Stimulated activated naive CD8-positive, alpha-beta T cell treated with anti-CD3 and anti-CD28 coated beads, Interleukin-15, Interleukin-2, amounts not matched to agents 100 ng/mL and 50 ng/mL, for 24 hours (primary cell): ENCODE measurements at regions not wholly inside any gene's neighbourhood (a gene's known extent, or its start where the extent isn't known, plus 50 kb on each side); places are given as distances from the start of the nearest gene placed in this dataset.
"Not testable (repeated sequence)": the region's sequence is repeated elsewhere in the genome, so short reads cannot be mapped to it uniquely, and the experiment has no call there.

Experiments
- H3K27ac Mint-ChIP-seq: one replicate; pipeline ENCODE4 v1.8.0; 2021; ENCODE audit warnings: mild to moderate bottlenecking, mixed read lengths
- H3K27me3 Mint-ChIP-seq: one replicate; pipeline ENCODE4 v1.8.0; 2021; ENCODE audit warnings: mixed read lengths
- H3K36me3 Mint-ChIP-seq: one replicate; pipeline ENCODE4 v1.8.0; 2021; ENCODE audit warnings: low read depth, mixed read lengths
- H3K4me1 Mint-ChIP-seq: one replicate; pipeline ENCODE4 v1.8.0; 2021; ENCODE audit warnings: low read depth, mixed read lengths
- H3K4me3 Mint-ChIP-seq: one replicate; pipeline ENCODE4 v1.8.0; 2021; ENCODE audit warnings: mild to moderate bottlenecking, mixed read lengths
- H3K9me3 Mint-ChIP-seq: one replicate; pipeline ENCODE4 v1.8.0; 2021; ENCODE audit warnings: mixed read lengths

DNA sequence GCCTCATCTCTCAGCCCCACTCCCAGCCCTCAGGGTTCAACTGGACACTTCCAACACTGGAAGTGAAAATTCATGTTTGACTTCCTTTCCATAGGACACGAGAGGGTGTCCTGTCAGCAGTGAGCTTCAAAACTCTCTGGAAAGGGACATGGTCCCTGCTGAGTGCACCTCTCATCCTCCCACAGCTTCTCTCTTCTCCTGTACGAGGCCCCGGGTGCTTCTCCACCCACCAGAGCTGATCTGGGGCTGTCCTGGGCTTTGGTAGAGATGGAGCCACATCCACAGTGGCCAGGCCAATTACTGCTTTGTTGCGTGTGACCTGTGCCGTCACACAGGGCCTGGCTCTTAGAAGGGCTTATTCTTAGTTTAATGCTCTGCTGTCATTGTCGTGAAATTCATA lies 182.3 kb downstream of the RRAGC start:
- H3K36me3 Mint-ChIP-seq: no peaks in the 10 kb centered on the region
- H3K9me3 Mint-ChIP-seq: no peaks in the 10 kb centered on the region
- H3K4me1 Mint-ChIP-seq: no peaks in the 10 kb centered on the region
- peaks cover 6% of the 10 kb centered on the region for H3K27me3 Mint-ChIP-seq
- H3K27ac Mint-ChIP-seq: no peak overlapping the region
- H3K4me3 Mint-ChIP-seq: no peak overlapping the region

DNA sequence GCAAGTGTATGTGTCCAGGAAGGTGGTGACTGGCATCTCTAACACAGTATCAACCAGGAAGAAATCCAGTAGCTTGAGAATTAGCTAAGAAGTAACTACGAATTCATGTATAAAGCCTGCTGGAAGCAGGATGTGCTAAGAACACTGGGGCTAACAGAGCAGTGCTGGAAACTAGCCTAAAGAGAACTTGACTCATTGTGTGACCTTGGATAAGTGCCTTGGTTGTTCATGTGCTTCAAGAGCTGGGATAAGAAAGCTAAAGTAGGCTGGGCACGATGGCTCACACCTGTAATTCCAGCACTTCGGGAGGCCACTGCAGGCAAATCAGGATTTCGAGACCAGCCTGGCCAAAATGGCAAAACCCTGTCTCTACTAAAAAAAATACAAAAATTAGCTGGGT lies 186.9 kb downstream of the RRAGC start:
- Mint-ChIP-seq H3K4me3 (no peak overlapping the region), H3K4me1 (no peaks in the 10 kb centered on the region), H3K36me3 (no peaks in the 10 kb centered on the region), H3K27me3 (peaks cover 33% of the 10 kb centered on the region), H3K9me3 (peaks cover 3% of the 10 kb centered on the region), H3K27ac (no peak overlapping the region)

DNA sequence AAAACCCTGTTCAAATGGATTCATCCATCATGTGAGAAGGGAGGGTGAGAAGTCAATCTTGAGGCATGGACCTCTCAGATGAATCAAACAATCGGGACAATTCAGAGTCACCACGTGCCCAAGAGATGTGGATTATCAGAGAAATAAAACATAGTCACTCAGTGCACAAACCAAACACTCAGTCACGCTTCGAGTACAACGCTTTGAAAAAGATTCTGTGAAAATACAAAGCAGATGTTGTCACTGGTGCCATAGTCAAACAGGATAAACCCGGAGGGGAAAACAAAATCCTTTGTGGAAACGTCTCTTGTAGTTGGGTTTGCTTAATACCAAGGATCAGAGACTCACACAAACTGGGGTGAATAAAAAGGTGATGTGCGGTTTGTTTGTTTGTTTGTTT lies 188.4 kb downstream of the RRAGC start:
- no peaks in the 10 kb centered on the region for H3K36me3 Mint-ChIP-seq
- H3K27ac Mint-ChIP-seq: no peak overlapping the region
- peaks cover 7% of the 10 kb centered on the region for H3K9me3 Mint-ChIP-seq
- H3K27me3 Mint-ChIP-seq: peaks cover 38% of the 10 kb centered on the region
- H3K4me1 Mint-ChIP-seq: no peaks in the 10 kb centered on the region
- H3K4me3 Mint-ChIP-seq: no peak overlapping the region

DNA sequence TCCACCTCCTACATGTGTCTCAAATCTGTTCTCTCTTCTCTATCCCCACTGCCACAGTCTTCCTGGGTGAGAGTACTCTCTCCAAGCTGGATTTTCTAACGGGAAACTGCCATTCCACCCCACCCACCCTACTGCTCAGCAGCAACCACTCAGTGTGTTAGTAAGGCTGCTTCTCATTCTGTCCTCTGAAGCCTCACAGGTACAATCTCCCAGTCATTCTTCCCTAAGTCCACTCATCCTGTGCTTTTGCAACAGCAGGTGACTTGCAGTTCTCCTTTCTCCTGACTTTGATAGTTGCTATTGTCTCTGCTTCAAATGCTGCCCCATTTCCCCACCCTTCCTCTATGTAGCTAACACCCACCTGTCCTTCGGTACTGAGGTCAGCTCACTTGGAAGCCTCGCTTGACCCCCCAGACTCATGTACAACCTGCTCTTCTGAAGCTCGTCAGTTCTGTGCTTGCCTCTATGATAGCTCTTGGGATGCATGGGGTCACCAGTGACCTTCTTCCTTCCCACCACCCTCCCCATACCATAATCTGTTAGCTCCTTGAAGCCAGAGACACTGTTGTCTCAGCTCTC lies 188.9 kb downstream of the RRAGC start:
- Mint-ChIP-seq H3K4me3 (no peak overlapping the region), H3K27ac (no peak overlapping the region), H3K27me3 (peaks cover 41% of the 10 kb centered on the region), H3K9me3 (peaks cover 7% of the 10 kb centered on the region), H3K36me3 (no peaks in the 10 kb centered on the region), H3K4me1 (no peaks in the 10 kb centered on the region)

DNA sequence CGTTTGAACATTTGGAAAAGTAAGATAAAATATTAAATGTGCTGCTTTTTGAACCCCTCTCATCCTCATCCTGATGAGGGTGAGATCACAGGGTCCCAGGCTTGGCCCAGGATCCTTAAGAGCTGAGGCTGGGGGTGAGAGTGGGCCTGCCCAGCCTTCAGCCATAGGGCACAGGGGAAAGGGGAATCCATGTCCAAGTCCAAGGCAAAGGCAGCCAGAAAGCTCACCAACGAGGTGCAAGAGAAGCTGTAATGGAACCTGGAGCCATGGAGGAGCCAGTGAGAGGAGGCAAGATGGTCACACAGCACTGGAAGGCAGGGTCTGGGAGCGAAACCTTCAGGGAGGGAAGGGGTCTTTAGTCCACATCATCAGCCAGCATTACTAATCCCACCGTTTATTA lies 191.9 kb downstream of the RRAGC start:
- Mint-ChIP-seq H3K36me3 (no peaks in the 10 kb centered on the region), H3K4me1 (no peaks in the 10 kb centered on the region), H3K9me3 (peaks cover 7% of the 10 kb centered on the region), H3K27me3 (peaks cover 62% of the 10 kb centered on the region), H3K27ac (no peak overlapping the region), H3K4me3 (no peak overlapping the region)

DNA sequence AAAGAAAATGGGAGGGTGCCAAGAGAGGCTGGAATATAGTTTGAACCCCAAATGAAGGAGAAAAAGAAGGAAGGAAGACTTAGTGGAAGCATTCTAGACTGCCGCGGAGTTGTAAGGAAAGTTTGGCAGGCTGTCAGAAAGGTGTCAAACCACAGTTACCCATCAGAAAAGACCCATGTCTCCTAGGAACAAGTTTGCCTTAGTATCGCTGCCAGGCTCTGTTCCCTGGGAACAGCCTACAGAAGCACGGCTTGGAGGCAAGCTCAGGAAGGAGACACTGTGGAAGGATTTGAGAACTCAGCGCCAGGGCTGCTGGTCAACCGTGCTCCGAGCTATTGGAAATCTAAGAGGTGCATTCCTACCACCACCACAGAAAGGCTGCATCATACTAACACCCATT lies 197.4 kb downstream of the RRAGC start:
- no peak overlapping the region for H3K27ac Mint-ChIP-seq

GRCh38 chr1:38658883-38659282 lies 200.7 kb downstream of the RRAGC start:
- Mint-ChIP-seq H3K27ac (no peak overlapping the region), H3K4me1 (no peaks in the 10 kb centered on the region), H3K27me3 (peaks cover 62% of the 10 kb centered on the region), H3K36me3 (no peaks in the 10 kb centered on the region), H3K4me3 (no peak overlapping the region), H3K9me3 (peaks cover 8% of the 10 kb centered on the region)

More for the DNA sequence above, 197.4 kb downstream of the RRAGC start:
- Mint-ChIP-seq H3K27me3 (peaks cover 57% of the 10 kb centered on the region), H3K36me3 (no peaks in the 10 kb centered on the region), H3K9me3 (peaks cover 8% of the 10 kb centered on the region), H3K4me3 (no peak overlapping the region), H3K4me1 (no peaks in the 10 kb centered on the region)

GRCh38 chr1:38657873-38658272 lies 201.7 kb downstream of the RRAGC start:
- Mint-ChIP-seq H3K4me3 (no peak overlapping the region), H3K27me3 (peaks cover 55% of the 10 kb centered on the region), H3K36me3 (no peaks in the 10 kb centered on the region), H3K27ac (no peak overlapping the region), H3K4me1 (no peaks in the 10 kb centered on the region), H3K9me3 (peaks cover 8% of the 10 kb centered on the region)

GRCh38 chr1:38657207-38657840 lies 202.2 kb downstream of the RRAGC start:
- Mint-ChIP-seq H3K36me3 (no peaks in the 10 kb centered on the region), H3K27ac (no peak overlapping the region), H3K4me3 (no peak overlapping the region), H3K9me3 (peaks cover 8% of the 10 kb centered on the region), H3K27me3 (peaks cover 56% of the 10 kb centered on the region), H3K4me1 (no peaks in the 10 kb centered on the region)

- Mint-ChIP-seq H3K4me1 (no peaks in the 10 kb centered on the region), H3K27ac (no peak overlapping the region), H3K4me3 (no peak overlapping the region), H3K36me3 (no peaks in the 10 kb centered on the region), H3K9me3 (peaks cover 8% of the 10 kb centered on the region), H3K27me3 (peaks cover 53% of the 10 kb centered on the region)
Measured at GRCh38 chr1:38656726-38657125, 202.8 kb downstream of the RRAGC start.

DNA sequence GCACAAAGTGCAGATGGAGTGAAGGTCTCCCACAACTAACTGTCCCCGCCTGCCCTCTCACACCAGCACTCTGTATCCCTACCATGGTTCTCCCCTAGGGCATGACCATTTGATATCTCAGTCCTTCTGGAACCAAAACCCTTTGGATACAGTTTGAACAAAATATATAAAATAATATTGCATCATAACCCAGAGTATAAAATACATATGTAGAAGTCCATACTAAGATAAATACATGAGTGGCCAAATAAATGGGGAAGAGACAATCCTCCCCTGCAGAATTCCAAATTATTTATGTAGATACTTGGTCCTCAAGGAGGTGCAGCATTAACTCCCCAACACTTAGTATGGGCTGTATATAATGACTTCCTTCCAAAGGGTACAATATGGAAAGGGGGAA lies 207.4 kb downstream of the RRAGC start:
- H3K4me3 Mint-ChIP-seq: no peak overlapping the region
- H3K36me3 Mint-ChIP-seq: no peaks in the 10 kb centered on the region
- peaks cover 34% of the 10 kb centered on the region for H3K27me3 Mint-ChIP-seq
- no peaks in the 10 kb centered on the region for H3K4me1 Mint-ChIP-seq
- no peak overlapping the region for H3K27ac Mint-ChIP-seq
- H3K9me3 Mint-ChIP-seq: no peaks in the 10 kb centered on the region

- H3K9me3 Mint-ChIP-seq: no peaks in the 10 kb centered on the region
- H3K4me3 Mint-ChIP-seq: no peak overlapping the region
- no peak overlapping the region for H3K27ac Mint-ChIP-seq
- H3K4me1 Mint-ChIP-seq: no peaks in the 10 kb centered on the region
- H3K36me3 Mint-ChIP-seq: no peaks in the 10 kb centered on the region
- H3K27me3 Mint-ChIP-seq: peaks cover 28% of the 10 kb centered on the region
Measured at GRCh38 chr1:38651669-38652068, 207.9 kb downstream of the RRAGC start.

GRCh38 chr1:38648417-38648816 lies 211.2 kb downstream of the RRAGC start:
- H3K4me3 Mint-ChIP-seq: no peak overlapping the region
- no peak overlapping the region for H3K27ac Mint-ChIP-seq
- no peaks in the 10 kb centered on the region for H3K4me1 Mint-ChIP-seq
- H3K36me3 Mint-ChIP-seq: no peaks in the 10 kb centered on the region
- no peaks in the 10 kb centered on the region for H3K9me3 Mint-ChIP-seq
- peaks cover 20% of the 10 kb centered on the region for H3K27me3 Mint-ChIP-seq

- H3K36me3 Mint-ChIP-seq, H3K9me3 Mint-ChIP-seq, H3K4me1 Mint-ChIP-seq, H3K4me3 Mint-ChIP-seq, H3K27ac Mint-ChIP-seq: not testable (repeated sequence)
- H3K27me3 Mint-ChIP-seq: peaks cover 13% of the 10 kb centered on the region
Measured at GRCh38 chr1:38647341-38647740, 212.2 kb downstream of the RRAGC start.

- Mint-ChIP-seq H3K36me3 (no peaks in the 10 kb centered on the region), H3K27ac (no peak overlapping the region), H3K4me3 (no peak overlapping the region), H3K9me3 (no peaks in the 10 kb centered on the region), H3K27me3 (peaks cover 7% of the 10 kb centered on the region), H3K4me1 (no peaks in the 10 kb centered on the region)
Measured at GRCh38 chr1:38644092-38644491, 215.5 kb downstream of the RRAGC start.

- no peak overlapping the region for H3K27ac Mint-ChIP-seq
- H3K4me1 Mint-ChIP-seq: no peaks in the 10 kb centered on the region
- H3K9me3 Mint-ChIP-seq: no peaks in the 10 kb centered on the region
- no peak overlapping the region for H3K4me3 Mint-ChIP-seq
- no peaks in the 10 kb centered on the region for H3K36me3 Mint-ChIP-seq
- peaks cover 13% of the 10 kb centered on the region for H3K27me3 Mint-ChIP-seq
Measured at GRCh38 chr1:38641661-38642060, 217.9 kb downstream of the RRAGC start.
